ENCODE measurements at regions not wholly inside any gene's neighbourhood (a gene's known extent, or its start where the extent isn't known, plus 50 kb on each side); places are given as distances from the start of the nearest gene placed in this dataset.

DNA sequence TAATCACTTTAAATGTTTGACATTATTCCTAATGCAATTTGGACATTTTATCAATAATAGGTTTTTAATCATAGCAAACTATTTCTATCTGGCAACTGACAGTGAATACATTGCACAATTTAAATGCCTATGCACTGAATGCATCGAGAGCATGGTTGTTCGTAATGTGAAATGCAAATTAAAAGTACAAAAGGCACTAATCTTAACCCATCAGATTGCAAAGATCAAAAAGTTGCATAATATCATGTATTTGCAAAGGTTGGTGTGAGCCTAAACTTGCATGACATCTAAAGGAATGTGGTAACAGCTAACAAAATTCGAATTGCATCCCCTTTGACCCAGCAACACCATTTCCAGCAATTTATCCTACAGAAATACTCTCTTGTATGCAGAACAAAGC, 469.9 kb upstream of the IRAK1BP1 start:
- intact Hi-C loops (cut with DNase I), result no loop called here
- WGBS, 2 donors, result 14 to 36% methylated on average over 3 of the region's 3 CpGs
- no peak for ATAC-seq

GRCh38 chr6:78398292-78398691, 469.1 kb upstream of the IRAK1BP1 start:
- H3K9me3 ChIP-seq, result no peaks in the 10 kb centered on the region
- no peak for DNase-seq
- WGBS, 2 donors, result 44 to 61% methylated on average over 2 of the region's 2 CpGs
- intact Hi-C loops (cut with DNase I), result no loop called here
- H3K4me3 ChIP-seq, result no peak overlapping the region
- H3K36me3 ChIP-seq (replicated peaks in 1 of 2; ENCODE audit: insufficient read depth in 1 of 2, low read depth in 2 of 2), result no peaks in the 10 kb centered on the region
- no peak for ATAC-seq
- TF ChIP-seq POLR2A (IDR thresholded peaks at IDR 0.05), result no peak
- H3K4me1 ChIP-seq, result no peaks in the 10 kb centered on the region
- H3K27me3 ChIP-seq, result no peaks in the 10 kb centered on the region
- no peak overlapping the region for H3K27ac ChIP-seq

More for the DNA sequence above, 469.9 kb upstream of the IRAK1BP1 start:
- Histone ChIP-seq H3K9me3 (no peaks in the 10 kb centered on the region), H3K36me3 (replicated peaks in 1 of 2; ENCODE audit: insufficient read depth in 1 of 2, low read depth in 2 of 2) (no peaks in the 10 kb centered on the region), H3K4me1 (no peaks in the 10 kb centered on the region), H3K27me3 (no peaks in the 10 kb centered on the region), H3K4me3 (no peak overlapping the region), H3K27ac (no peak overlapping the region)
- no peak for TF ChIP-seq POLR2A (IDR thresholded peaks at IDR 0.05)
- TF ChIP-seq, protein P1, sequence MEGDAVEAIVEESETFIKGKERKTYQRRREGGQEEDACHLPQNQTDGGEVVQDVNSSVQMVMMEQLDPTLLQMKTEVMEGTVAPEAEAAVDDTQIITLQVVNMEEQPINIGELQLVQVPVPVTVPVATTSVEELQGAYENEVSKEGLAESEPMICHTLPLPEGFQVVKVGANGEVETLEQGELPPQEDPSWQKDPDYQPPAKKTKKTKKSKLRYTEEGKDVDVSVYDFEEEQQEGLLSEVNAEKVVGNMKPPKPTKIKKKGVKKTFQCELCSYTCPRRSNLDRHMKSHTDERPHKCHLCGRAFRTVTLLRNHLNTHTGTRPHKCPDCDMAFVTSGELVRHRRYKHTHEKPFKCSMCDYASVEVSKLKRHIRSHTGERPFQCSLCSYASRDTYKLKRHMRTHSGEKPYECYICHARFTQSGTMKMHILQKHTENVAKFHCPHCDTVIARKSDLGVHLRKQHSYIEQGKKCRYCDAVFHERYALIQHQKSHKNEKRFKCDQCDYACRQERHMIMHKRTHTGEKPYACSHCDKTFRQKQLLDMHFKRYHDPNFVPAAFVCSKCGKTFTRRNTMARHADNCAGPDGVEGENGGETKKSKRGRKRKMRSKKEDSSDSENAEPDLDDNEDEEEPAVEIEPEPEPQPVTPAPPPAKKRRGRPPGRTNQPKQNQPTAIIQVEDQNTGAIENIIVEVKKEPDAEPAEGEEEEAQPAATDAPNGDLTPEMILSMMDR (IDR thresholded peaks at IDR 0.05), result no peak
- DNase-seq, result no peak

DNA sequence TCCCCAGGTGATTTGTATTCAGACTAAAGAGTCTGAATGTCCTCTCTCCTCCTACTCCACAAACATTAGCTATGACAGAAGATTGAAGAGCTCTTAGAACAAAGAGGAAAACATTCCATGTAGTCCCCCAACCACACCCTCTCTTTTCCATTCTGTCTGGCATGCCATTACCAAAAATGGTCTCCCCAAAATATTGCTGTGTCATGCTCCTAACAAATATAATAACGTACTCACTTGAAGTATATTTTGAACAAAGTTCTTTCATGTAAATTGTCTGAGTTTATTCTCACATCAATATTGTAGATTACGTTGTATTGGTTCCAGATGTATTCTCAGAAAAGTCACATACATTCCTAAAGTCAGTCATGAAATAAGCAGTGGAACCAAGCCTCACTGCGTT, 467.3 kb upstream of the IRAK1BP1 start:
- Histone ChIP-seq H3K27ac (no peak overlapping the region), H3K4me1 (no peaks in the 10 kb centered on the region), H3K36me3 (replicated peaks in 1 of 2; ENCODE audit: insufficient read depth in 1 of 2, low read depth in 2 of 2) (no peaks in the 10 kb centered on the region), H3K27me3 (no peaks in the 10 kb centered on the region), H3K9me3 (no peaks in the 10 kb centered on the region), H3K4me3 (no peak overlapping the region)
- 67 to 75% methylated on average over 3 of the region's 3 CpGs for WGBS, 2 donors
- TF ChIP-seq, protein P1 (IDR thresholded peaks at IDR 0.05), result no peak
- no peak for TF ChIP-seq POLR2A (IDR thresholded peaks at IDR 0.05)
- intact Hi-C loops (cut with DNase I), result no loop called here
- DNase-seq (no peak), ATAC-seq (no peak)

DNA sequence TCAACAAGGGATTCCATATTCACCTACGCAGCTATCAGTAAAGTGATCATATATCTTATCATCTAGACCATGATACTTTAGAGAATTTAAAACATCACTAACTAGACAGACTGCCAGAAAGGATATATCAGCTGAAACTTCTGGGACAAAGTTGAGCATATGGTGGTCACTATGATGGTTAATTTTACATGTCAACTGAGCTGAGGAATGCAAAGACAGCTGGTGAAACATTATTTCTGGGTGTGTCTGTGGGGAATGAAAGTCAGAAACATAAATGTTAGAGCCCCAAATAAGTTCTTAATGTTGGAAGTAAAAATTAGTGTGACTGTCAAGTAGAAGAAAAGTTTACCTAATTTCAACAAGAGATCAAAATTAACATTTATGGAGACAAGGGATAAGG, 440.0 kb upstream of the IRAK1BP1 start:
- Histone ChIP-seq H3K36me3 (replicated peaks in 1 of 2; ENCODE audit: insufficient read depth in 1 of 2, low read depth in 2 of 2) (no peaks in the 10 kb centered on the region), H3K4me1 (no peaks in the 10 kb centered on the region), H3K27ac (no peak overlapping the region), H3K4me3 (no peak overlapping the region), H3K27me3 (no peaks in the 10 kb centered on the region), H3K9me3 (no peaks in the 10 kb centered on the region)
- 65 to 85% methylated on average over 1 of the region's 1 CpG for WGBS, 2 donors
- no peak for TF ChIP-seq POLR2A (IDR thresholded peaks at IDR 0.05)
- TF ChIP-seq, protein P1 (IDR thresholded peaks at IDR 0.05), result no peak
- intact Hi-C loops (cut with DNase I), result no loop called here
- DNase-seq (no peak), ATAC-seq (no peak)

DNA sequence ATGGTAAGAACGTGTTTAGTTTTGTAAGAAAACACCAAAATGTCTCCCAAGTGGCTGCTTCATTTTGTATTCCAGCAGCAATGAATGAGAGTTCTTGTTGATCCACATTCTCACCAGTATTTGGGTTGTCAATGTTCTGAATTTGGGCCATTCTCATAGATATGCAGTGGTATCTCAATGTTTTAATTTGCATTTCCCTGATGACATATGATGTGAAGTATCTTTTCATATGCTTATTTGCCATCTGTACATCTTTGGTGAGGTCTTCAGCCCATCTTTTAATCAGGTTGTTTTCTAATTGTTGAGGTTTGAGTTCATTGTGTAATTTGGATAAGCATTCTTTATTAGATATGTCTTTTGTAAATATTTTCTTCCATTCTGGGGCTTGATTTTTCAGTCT, 436.8 kb upstream of the IRAK1BP1 start:
- Histone ChIP-seq H3K4me3 (no peak overlapping the region), H3K4me1 (no peaks in the 10 kb centered on the region), H3K9me3 (no peaks in the 10 kb centered on the region), H3K27ac (no peak overlapping the region), H3K27me3 (no peaks in the 10 kb centered on the region), H3K36me3 (replicated peaks in 1 of 2; ENCODE audit: insufficient read depth in 1 of 2, low read depth in 2 of 2) (no peaks in the 10 kb centered on the region)
- no peak for DNase-seq
- intact Hi-C loops (cut with DNase I), result no loop called here
- 27 to 39% methylated on average over 1 of the region's 1 CpG for WGBS, 2 donors
- TF ChIP-seq, protein P1 (IDR thresholded peaks at IDR 0.05), result no peak
- TF ChIP-seq POLR2A (IDR thresholded peaks at IDR 0.05), result no peak
- ATAC-seq, result no peak
